Fibroblast of skin of scalp (primary cell): ENCODE measurements at regions not wholly inside any gene's neighbourhood (a gene's known extent, or its start where the extent isn't known, plus 50 kb on each side); places are given as distances from the start of the nearest gene placed in this dataset.
"Not testable (repeated sequence)": the region's sequence is repeated elsewhere in the genome, so short reads cannot be mapped to it uniquely, and the experiment has no call there.

Experiments used
- DNase-seq: peaks from one replicate; pipeline ENCODE4 v3.0.0-alpha.2; 2013

- no peak for DNase-seq
Measured at GRCh38 chr13:22861958-22862466, 318.8 kb upstream of the SGCG start.

DNA sequence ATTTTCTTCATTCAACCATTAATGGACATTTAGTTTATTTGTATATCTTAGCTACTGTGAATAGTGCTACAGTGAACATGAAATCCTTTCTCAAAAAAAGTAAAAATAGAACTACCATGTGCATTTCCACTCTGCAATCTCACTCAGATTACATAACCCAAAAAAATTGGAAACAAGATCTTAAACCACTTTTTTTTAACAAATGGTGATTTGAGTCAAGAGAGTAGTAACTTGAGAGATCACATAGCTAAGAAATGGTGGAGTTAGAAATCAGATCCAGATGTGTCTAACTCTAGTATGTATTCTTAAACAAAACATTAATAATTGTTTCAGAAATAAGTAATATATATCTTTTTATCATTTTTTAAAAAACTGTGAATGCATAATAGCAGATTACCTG lies 318.3 kb upstream of the SGCG start:
- DNase-seq: no peak

GRCh38 chr13:22866221-22866620 lies 314.6 kb upstream of the SGCG start:
- DNase-seq: no peak

DNA sequence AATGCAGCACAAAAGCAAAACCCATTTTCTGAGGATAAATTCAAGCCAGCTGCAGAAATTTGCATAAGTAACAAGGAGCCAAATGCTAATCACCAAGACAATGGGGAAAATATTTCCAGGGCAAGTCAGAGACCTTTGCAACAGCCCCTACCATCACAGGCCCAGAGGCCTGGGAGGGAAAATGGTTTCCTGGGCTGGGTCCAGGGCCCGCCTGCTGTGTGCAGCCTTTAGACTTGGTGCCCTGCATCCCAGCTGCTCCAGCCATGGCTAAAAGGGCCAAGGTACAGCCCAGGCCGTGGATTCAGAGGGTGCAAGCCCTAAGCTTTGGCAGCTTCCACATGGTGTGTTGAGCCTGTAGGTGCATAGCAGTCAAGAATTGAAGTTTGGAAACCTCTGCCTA lies 309.5 kb upstream of the SGCG start:
- no peak for DNase-seq

- DNase-seq: no peak
Measured at GRCh38 chr13:22874839-22875238, 305.9 kb upstream of the SGCG start.

DNA sequence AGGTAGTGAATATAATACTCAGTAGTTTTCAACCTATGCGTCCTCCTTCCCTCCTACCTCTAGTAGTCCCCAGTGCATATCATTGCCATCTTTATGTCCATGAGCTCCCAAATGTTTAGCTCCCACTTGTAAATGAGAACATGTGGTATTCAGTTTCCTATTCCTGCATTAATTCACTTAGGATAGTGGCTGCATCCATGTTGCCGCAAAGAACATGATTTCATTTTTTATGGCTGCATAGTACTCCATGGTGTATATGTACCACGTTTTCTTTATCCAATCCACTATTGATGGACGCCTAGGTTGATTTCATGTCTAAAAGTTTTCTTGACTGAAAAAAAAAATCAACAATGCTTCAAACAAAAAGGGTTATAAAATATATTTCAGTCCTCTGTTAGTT lies 303.4 kb upstream of the SGCG start:
- no peak for DNase-seq

DNA sequence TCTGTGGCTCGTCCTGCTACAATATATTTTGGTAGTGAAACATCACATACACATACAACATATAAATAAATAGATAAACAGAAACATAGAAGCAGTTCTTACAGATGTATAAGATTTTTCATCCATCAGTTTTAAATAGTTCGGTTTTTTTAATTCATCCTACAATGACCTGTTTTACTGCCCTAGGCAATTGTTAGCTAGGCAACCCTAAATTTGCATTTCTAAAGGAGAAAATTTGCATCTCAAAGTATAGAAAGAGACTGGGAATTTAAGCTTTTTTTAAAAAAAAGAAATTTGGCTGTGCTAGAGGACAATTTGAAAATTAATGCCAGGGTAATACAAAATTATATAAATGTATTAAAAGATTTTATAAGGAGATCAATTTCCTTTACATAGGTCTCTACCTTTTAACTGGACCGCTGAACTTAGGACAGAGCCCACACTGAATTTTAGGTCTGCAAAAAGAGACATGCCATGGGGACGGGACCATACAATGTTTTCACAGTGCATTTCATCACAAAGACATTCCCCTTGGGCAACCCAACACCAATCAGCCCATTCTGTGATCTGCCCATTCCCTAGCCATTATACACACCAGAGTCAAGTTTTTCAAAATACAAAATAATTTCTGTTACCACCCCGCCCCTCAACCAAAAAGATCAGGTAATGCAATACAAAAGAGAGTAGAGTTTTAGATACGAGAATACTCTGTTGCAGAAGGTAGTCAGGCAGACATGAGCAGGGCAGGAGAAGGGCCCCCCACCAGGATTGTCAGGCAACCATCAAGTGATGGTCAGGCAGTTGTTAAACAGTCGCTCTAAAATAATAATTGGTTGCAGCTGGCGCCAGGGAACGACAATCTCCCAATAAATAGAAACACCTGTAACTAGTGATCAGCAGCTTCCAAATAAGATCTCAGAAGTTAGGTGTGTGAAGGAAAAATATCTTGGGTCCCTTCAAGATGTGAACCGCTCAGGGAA lies 299.7 kb upstream of the SGCG start:
- no peak for DNase-seq

GRCh38 chr13:22881721-22882608 lies 298.8 kb upstream of the SGCG start:
- not testable (repeated sequence) for DNase-seq

- no peak for DNase-seq
Measured at GRCh38 chr13:22883262-22883840, 297.4 kb upstream of the SGCG start.

DNA sequence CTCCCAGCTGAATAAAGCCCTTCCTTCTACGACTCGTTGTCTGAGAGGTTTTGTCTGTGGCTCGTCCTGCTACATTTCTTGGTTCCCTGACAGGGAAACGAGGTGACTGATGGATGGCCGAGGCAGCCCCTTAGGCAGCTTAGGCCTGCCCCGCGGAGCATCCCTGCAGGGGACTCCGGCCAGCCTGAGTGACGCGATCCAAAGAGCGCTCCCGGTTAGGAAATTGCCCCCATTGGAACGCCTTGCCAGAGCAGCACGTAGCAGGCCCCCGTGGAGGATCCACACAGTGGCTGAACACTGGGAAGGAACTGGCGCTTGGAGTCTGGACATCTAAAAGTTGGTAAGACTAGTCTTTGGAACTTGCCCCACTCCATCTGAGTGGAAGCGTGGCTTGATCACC lies 296.8 kb upstream of the SGCG start:
- no peak for DNase-seq

DNA sequence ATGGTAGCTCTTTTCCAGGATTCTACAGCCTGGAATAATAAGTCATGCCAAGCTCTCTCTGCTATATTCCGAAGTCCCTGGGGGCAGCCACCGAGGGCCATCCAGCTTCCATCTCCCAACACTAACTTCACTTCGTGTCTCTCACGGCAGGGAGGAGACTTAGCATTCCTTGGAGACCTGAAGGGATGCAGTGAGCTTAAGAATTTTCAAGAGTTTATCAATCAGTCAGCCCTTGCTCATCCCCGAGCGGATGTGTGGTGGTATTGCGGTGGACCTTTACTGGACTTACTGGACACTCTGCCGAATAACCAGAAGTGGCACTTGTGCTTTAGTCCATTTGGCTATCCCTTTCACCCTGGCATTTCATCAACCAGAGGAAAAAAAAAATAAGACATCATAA lies 294.7 kb upstream of the SGCG start:
- not testable (repeated sequence) for DNase-seq

DNA sequence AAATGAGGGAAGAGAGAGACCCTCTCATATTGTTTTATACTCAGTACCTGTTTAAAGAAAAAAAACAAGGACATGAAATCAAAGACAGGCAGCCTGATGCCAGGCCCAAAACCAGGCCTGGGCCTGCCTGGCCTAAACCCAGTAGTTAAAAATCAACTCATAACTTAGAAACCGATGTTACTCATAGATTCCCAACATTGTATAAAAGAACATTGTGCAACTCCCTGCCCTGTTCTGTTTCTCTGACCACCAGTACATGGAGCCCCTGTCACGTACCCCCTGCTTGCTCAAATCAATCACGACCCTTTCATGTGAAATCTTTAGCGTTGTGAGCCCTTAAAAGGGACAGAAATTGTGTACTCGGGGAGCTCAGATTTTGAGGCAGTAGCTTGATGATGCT lies 291.4 kb upstream of the SGCG start:
- not testable (repeated sequence) for DNase-seq

DNA sequence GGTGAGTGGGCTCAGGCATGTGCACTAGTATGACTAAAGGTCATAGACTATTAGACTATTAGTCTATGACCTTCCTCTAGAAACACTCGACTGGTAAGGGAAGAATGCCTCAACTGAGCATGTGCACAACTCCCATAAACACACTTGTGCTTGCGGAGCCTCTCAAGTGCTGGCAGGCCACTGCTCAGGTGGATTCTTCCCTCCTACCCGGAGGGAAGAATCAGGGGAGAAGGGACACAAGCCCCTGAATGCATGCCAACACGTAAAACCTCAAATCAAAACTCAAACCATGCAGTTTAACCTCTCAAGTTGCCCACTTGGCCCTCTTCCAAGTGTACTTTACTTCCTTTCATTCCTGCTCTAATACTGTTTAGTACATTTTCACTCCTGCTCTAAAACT lies 287.6 kb upstream of the SGCG start:
- no peak for DNase-seq

DNA sequence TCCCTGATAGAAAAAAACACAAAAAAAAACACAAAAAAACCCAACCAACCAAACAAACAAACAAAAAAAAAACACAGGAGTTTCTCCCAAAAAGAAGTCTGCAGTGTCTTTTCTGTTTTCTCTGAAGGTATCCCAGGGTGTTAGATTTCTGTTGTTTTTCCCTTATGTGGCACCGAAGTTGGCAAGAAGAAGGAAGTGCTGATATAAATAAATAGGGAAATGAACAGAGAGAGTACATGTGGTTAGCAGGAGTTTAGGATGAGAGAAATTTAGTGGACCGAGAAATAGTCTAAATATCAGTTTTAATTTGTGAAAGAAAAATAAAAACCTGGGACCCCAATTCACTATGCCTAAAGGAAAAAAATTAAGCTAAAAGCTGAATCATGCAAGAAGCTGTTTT lies 287.0 kb upstream of the SGCG start:
- no peak for DNase-seq

DNA sequence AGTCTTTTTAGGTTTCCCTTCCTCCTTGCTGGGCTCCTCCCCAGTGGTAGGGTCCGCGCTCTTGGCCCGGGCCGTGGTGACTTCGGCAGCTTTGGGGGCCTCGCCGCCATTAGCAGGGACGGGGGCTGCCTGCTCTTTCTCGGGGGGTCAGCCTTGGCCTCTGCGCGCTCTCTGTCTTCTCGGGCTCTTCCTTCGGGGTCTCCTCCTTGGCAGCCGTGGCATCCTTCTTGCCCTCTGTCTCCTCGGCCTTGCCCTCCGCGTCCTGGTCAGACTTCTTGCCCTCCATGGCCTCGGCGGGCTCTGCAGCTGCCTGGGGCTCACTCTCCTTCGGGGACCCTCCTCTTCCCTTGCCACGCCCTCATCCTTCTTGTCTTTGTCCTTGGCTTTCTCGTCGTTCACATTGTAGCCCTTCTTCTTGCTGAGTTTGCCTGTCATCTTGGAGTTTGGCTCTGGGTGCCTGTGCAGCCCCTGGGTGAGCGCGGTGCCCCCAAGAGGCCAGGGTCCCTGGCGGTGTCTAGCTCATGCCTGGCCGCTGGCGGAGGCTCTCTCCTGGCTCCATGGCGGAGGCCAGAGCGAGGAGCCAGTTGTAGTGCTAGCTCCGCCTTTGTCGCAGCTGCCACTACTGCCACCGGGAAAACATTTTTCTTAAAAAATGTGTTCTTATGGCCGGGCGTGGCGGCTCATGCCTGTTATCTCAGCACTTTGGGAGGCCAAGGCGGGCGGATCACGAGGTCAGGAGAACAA lies 283.0 kb upstream of the SGCG start:
- DNase-seq: no peak

DNA sequence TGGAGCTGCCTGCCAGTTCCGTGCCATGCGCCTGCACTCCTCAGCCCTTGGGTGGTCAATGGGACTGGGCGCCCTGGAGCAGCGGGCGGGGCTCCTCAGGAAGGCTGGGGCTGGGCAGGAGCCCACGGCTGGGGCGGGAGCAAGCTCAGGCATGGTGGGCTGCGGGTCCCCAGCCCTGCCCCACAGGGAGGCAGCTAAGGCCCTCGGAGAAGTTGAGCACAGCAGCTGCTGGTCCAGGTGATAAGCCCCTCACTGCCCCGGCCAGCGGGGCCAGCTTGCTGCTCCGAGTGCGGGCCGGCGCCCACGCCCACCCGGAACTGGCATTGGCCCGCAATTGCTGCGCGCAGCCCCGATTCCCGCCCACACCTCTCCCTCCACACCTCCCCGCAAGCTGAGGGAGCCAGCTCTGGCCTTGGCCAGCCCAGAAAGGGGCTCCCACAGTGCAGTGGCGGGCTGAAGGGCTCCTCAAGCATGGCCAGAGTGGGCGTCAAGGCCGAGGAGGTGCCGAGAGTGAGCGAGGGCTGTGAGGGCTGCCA lies 280.3 kb upstream of the SGCG start:
- not testable (repeated sequence) for DNase-seq

GRCh38 chr13:22903301-22903700 lies 277.5 kb upstream of the SGCG start:
- no peak for DNase-seq

DNA sequence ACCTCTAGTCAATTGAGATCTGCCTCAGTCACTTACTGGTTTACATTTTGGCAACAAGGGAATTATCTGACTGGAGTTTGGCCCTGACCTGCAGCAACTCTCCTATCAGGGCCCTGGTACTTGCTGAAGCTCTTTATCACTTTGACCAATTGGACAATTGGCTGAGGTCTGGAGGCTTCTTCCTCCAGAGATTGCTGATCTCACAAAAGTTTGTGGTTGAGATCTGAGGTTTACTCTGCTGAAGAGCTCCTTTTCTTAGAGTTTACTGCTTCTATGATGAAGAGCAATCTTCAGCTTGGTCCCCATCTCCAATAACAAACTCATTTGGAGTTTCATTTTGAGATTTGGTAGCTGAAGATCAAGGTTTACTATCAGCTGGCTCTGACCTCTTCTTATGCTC lies 276.9 kb upstream of the SGCG start:
- no peak for DNase-seq

DNA sequence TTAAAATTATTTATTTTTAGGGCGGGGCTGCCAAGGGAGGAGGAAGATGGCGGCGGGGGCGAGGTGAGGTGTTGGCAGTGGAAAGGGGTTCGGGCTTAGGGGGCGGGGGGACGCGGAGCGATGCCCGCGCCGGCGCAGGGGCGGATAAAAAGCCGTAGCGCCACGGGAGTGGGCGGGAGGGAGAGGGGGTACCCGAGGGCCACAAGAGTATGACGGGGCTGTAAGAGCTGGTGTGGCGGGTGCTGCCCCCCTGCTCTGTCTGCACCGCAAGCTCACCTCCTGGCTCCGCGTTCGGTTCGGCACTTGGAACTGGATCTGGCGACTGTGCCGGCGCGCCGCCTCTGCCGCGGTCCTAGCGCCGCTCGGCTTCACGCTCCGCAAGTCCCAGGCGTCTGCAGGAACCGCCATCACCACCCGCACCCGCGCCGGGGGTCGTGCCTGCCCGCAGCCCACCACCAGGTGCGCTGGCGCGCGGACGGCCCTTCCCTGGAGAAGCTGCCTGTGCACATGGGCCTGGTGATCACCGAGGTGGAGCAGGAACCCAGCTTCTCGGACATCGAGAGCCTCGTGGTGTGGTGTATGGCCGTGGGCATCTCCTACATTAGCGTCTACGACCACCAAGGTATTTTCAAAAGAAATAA lies 265.2 kb upstream of the SGCG start:
- DNase-seq: peak; percentile 42

DNA sequence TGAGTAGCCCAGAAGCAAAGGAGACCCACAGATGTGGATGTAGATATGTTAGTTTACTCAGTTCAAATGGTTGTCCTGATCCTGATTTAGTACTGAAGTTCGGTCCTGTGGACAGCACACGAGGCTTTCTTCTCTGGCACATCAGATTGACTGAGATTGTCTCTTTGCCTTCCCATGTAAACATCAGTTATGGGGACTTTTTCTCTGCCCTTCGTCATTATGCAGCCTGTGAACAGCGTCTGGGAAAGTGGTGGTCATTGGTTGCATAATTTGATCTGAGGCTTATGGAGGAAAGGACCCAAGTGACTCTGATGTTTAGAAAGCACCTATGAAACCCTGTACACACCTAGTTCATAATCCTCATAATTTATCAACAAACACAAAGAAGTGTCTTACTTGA lies 264.5 kb upstream of the SGCG start:
- not testable (repeated sequence) for DNase-seq
